Upper lobe of left lung (tissue), 6 donors: ENCODE measurements at regions not wholly inside any gene's neighbourhood (a gene's known extent, or its start where the extent isn't known, plus 50 kb on each side); places are given as distances from the start of the nearest gene placed in this dataset.

Source experiments
- ATAC-seq, 2 donors: fragments of 200-7000 bp; cut with Tn5 transposase; one replicate each; pipeline ENCODE4 v1.9.1; 2022; ENCODE audit warnings: mild to moderate bottlenecking in 2 of 2, moderate library complexity in 2 of 2; ENCODE audit not compliant: low FRiP score in 2 of 2
- DNase-seq, 2 donors: peaks; one replicate each; pipeline ENCODE4 v3.0.0-alpha.2; 2019 to 2020
- H3K27ac ChIP-seq, 4 donors: fragments of 200-600 bp; sonication (generic); one replicate each; pipeline ENCODE4 v1.5.1; 2016 to 2019
- H3K27me3 ChIP-seq, 4 donors: fragments of 200-600 bp; sonication (generic); one replicate each; pipeline ENCODE4 v1.5.1; 2017 to 2019
- H3K36me3 ChIP-seq, 4 donors: fragments of 200-600 bp; sonication (generic); one replicate each; pipeline ENCODE4 v1.5.1; 2016 to 2019
- H3K4me1 ChIP-seq, 4 donors: fragments of 200-600 bp; sonication (generic); one replicate each; pipeline ENCODE4 v1.5.1; 2018 to 2019
- H3K4me3 ChIP-seq, 4 donors: fragments of 200-600 bp; sonication (generic); one replicate each; pipeline ENCODE4 v1.5.1; 2017 to 2019; ENCODE audit warnings: mild to moderate bottlenecking in 2 of 4, moderate library complexity in 1 of 4
- H3K9me3 ChIP-seq, 4 donors: fragments of 200-600 bp; sonication (generic); one replicate each; pipeline ENCODE4 v1.5.1; 2018 to 2019
- EP300 ChIP-seq, 4 donors: sonication (generic); formaldehyde crosslinking; IDR thresholded peaks; one replicate each; pipeline ENCODE4 v1.5.1; 2017; ENCODE audit warnings: antibody characterized with exemption in 4 of 4, control low read depth in 2 of 4
- POLR2A ChIP-seq, 4 donors: fragments of 450-650 bp; IDR thresholded peaks; one replicate each; pipeline ENCODE4 v1.5.1; 2016 to 2017; ENCODE audit warnings: antibody characterized with exemption in 4 of 4, mild to moderate bottlenecking in 2 of 4
- POLR2AphosphoS5 ChIP-seq, 2 donors: sonication (generic); formaldehyde crosslinking; IDR thresholded peaks; one replicate each; pipeline ENCODE4 v1.5.1; 2017; ENCODE audit warnings: antibody characterized with exemption in 2 of 2
- WGBS, 2 donors: methylation state at CpG; one replicate each; pipeline ENCODE4 v1.1.5; 2017 to 2018; 5-methylcytosine and 5-hydroxymethylcytosine counted together
- TF ChIP-seq, protein P1 (sequence below), 6 experiments: fragments of 450-650 bp in 4 of 6; fragments of 200-600 bp in 2 of 6; sonication (generic) in 2 of 6; IDR thresholded peaks; one replicate each; pipeline ENCODE4 v1.5.1; 2016 to 2019; ENCODE audit warnings: antibody characterized with exemption in 6 of 6
- donor health status: DM: no; HTN: no; CAD: no; lungs with moderate emphysema.
- donor health status: DM: no; HTN: yes; CAD: no; lungs with severe emphysema.

DNA sequence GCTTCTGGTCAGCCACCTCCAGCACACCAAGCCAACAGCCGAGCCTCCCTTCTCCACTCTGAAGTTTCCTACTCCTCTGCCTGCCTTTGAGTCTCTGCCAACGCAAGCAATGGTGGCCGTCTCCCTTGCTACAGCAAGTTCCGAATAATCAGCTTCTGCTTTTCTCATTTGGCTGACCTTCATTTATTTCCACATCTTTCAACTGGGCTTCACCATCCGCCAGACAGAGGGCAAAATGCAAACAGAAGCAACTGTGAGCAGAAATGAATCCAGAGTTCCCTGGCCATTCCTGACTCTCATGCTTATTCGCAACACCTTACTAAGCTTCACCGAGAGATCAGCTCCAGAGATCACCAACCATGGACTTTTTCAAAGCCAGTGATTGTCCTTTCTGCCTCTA, 621.0 kb downstream of the NPHP4 start:
- DNase-seq, result no peak
- H3K27me3 ChIP-seq, result no peaks in the 10 kb centered on the region
- no peaks in the 10 kb centered on the region for H3K4me1 ChIP-seq
- 84 to 87% methylated on average over 7 of the region's 7 CpGs for whole genome bisulfite sequencing, 2 donors
- TF ChIP-seq EP300 (IDR thresholded peaks at IDR 0.05) (no peak), POLR2A (IDR thresholded peaks at IDR 0.05) (no peak), POLR2AphosphoS5 (IDR thresholded peaks at IDR 0.05) (no peak)
- TF ChIP-seq, protein P1, sequence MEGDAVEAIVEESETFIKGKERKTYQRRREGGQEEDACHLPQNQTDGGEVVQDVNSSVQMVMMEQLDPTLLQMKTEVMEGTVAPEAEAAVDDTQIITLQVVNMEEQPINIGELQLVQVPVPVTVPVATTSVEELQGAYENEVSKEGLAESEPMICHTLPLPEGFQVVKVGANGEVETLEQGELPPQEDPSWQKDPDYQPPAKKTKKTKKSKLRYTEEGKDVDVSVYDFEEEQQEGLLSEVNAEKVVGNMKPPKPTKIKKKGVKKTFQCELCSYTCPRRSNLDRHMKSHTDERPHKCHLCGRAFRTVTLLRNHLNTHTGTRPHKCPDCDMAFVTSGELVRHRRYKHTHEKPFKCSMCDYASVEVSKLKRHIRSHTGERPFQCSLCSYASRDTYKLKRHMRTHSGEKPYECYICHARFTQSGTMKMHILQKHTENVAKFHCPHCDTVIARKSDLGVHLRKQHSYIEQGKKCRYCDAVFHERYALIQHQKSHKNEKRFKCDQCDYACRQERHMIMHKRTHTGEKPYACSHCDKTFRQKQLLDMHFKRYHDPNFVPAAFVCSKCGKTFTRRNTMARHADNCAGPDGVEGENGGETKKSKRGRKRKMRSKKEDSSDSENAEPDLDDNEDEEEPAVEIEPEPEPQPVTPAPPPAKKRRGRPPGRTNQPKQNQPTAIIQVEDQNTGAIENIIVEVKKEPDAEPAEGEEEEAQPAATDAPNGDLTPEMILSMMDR (IDR thresholded peaks at IDR 0.05), result no peak
- H3K9me3 ChIP-seq, result peaks cover 0 to 11% (median 2%) of the 10 kb centered on the region in 4 donors
- H3K27ac ChIP-seq, result no peak overlapping the region
- no peak overlapping the region for H3K4me3 ChIP-seq
- no peak for ATAC-seq
- H3K36me3 ChIP-seq, result no peaks in the 10 kb centered on the region

DNA sequence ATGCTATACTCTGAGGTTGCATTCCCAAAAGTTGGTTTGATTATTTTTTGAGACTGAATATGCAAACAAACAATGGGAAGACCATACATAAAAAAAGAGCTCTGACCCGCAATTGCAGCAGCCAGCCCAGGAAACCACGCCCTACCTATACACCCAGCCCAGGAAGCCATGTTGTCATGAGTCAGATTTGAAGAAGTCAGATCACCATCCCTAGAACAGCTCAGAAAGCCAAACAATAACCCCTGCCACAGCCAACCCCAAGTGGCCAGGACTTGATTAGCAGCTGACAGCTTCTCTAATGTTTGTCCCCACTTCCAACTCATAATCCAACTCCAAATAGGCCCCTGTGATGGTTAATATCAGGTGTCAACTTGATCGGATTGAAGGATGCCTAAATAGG, 621.9 kb downstream of the NPHP4 start:
- Histone ChIP-seq H3K9me3 (peaks cover 0 to 11% (median 2%) of the 10 kb centered on the region in 4 donors), H3K4me1 (no peaks in the 10 kb centered on the region), H3K4me3 (no peak overlapping the region), H3K27me3 (no peaks in the 10 kb centered on the region), H3K27ac (no peak overlapping the region), H3K36me3 (no peaks in the 10 kb centered on the region)
- DNase-seq (no peak), ATAC-seq (no peak)
- 63 to 80% methylated on average over 3 of the region's 3 CpGs for WGBS, 2 donors
- TF ChIP-seq, protein P1 (IDR thresholded peaks at IDR 0.05), result no peak

DNA sequence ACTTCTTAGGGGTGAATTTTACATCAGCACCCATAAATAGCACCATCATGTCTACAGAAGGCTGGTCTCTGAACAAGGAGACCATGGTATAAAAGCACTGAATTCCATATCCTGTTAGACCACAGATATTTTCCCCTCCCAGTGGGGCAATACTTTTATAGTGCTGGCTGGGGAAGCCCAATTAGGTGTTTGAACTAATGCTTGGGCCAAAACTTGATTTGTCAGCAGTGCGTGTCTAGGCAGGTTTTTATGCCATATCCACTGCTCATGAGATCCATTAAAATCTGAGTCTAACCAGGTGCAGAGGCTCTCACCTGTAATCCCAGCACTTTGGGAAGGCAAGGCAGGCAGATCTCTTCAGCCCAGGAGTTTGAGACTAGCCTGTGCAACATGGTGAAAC, 623.0 kb downstream of the NPHP4 start:
- 74 to 83% methylated on average over 1 of the region's 1 CpG for WGBS, 2 donors
- ATAC-seq (no peak), DNase-seq (no peak)
- Histone ChIP-seq H3K9me3 (peaks cover 0 to 11% (median 2%) of the 10 kb centered on the region in 4 donors), H3K4me1 (no peaks in the 10 kb centered on the region), H3K4me3 (no peak overlapping the region), H3K36me3 (no peaks in the 10 kb centered on the region), H3K27me3 (no peaks in the 10 kb centered on the region), H3K27ac (no peak overlapping the region)
- TF ChIP-seq, protein P1 (IDR thresholded peaks at IDR 0.05), result no peak
- no peak for TF ChIP-seq POLR2AphosphoS5 (IDR thresholded peaks at IDR 0.05)
- no peak for TF ChIP-seq EP300 (IDR thresholded peaks at IDR 0.05)
- TF ChIP-seq POLR2A (IDR thresholded peaks at IDR 0.05), result no peak

DNA sequence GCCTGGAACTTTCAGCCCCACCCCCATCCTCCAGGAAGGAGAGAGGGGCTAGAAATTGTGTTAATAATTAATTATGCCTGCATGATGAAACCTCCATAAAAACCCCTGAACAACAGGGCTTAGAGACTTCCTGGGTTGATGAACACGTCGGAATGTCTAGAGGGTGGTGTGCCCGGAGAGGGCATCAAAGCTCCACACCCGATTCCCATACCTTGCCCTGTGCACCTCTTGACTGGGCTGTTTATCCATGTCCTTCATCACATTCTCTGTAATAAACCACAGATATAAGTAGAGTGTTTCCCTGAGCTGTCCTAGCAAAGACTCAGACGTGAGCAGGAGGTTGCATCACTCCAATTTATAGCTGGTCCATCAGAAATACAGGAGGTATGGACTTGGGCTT, 624.0 kb downstream of the NPHP4 start:
- ATAC-seq (no peak), DNase-seq (no peak)
- Histone ChIP-seq H3K9me3 (peaks cover 0 to 3% (median 0%) of the 10 kb centered on the region in 4 donors), H3K36me3 (no peaks in the 10 kb centered on the region), H3K4me3 (no peak overlapping the region), H3K4me1 (no peaks in the 10 kb centered on the region), H3K27me3 (no peaks in the 10 kb centered on the region), H3K27ac (no peak overlapping the region)
- TF ChIP-seq POLR2A (IDR thresholded peaks at IDR 0.05) (no peak), EP300 (IDR thresholded peaks at IDR 0.05) (no peak), POLR2AphosphoS5 (IDR thresholded peaks at IDR 0.05) (no peak)
- TF ChIP-seq, protein P1 (IDR thresholded peaks at IDR 0.05), result no peak
- 30 to 53% methylated on average over 5 of the region's 5 CpGs for whole genome bisulfite sequencing, 2 donors

DNA sequence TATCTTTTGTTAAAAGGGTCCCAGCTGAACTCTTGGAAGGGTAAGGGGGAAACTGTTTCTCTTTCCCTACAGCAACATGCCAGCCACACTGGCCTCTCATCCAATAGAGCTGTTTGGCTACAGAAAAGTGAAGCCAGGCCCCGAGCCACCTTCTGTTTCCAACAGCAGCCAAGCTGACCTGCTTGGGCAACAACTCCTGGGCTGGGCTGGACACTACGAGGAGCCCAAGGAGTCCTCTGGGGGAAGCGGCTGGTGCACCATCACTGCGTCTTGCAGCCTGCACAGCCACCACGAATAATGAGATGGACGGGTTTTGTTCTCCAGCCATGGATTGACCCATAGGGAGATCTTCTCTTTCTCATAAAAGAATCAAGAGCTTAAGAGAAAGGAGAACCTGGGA, 624.9 kb downstream of the NPHP4 start:
- 86 to 87% methylated on average over 5 to 6 of the region's 6 CpGs for WGBS, 2 donors
- no peak for DNase-seq
- no peak overlapping the region for H3K27ac ChIP-seq
- no peak overlapping the region for H3K4me3 ChIP-seq
- TF ChIP-seq EP300 (IDR thresholded peaks at IDR 0.05) (no peak), POLR2AphosphoS5 (IDR thresholded peaks at IDR 0.05) (no peak), POLR2A (IDR thresholded peaks at IDR 0.05) (no peak)
- TF ChIP-seq, protein P1 (IDR thresholded peaks at IDR 0.05), result no peak
- no peaks in the 10 kb centered on the region for H3K36me3 ChIP-seq
- no peaks in the 10 kb centered on the region for H3K9me3 ChIP-seq
- H3K4me1 ChIP-seq, result no peaks in the 10 kb centered on the region
- H3K27me3 ChIP-seq, result no peaks in the 10 kb centered on the region
- ATAC-seq, result no peak
